ENCODE measurements at regions not wholly inside any gene's neighbourhood (a gene's known extent, or its start where the extent isn't known, plus 50 kb on each side); places are given as distances from the start of the nearest gene placed in this dataset.
A peak's percentile ranks its signal among the peaks of the same experiment; 100 is the strongest.

GRCh38 chr12:39116861-39117260 is 211.5 kb upstream of the CPNE8 start:
- no peak overlapping the region for H3K27ac Mint-ChIP-seq
- Histone ChIP-seq H3K9me3 (no peaks in the 10 kb centered on the region), H3K27me3 (replicated peaks in 1 of 2; ENCODE audit: control insufficient read depth in 2 of 2, extremely low read depth in 1 of 2, insufficient read depth in 2 of 2, low read length in 1 of 2) (no peaks in the 10 kb centered on the region), H3K36me3 (ENCODE audit: control insufficient read depth in 2 of 2, extremely low read depth in 1 of 2, insufficient read depth in 1 of 2, low read length in 1 of 2) (no peaks in the 10 kb centered on the region), H3K4me1 (ENCODE audit: control insufficient read depth in 1 of 2, extremely low read depth in 1 of 2, insufficient read depth in 2 of 2, low read length in 2 of 2) (no peaks in the 10 kb centered on the region), H3K4me3 (ENCODE audit: control insufficient read depth in 1 of 2, extremely low read depth in 1 of 2, low read length in 1 of 2) (no peak overlapping the region), H3K27ac (ENCODE audit: low read length) (no peak overlapping the region)
- 100% methylated on average over 1 of the region's 2 CpGs for WGBS (ENCODE audit: insufficient coverage)
- DNase-seq = no peak
- POLR2A ChIA-PET = no interaction called here
- no peaks in the 10 kb centered on the region for H3K27me3 Mint-ChIP-seq
- H3K4me1 Mint-ChIP-seq = no peaks in the 10 kb centered on the region
- H3K9me3 Mint-ChIP-seq = peaks cover 0 to 7% (median 3%) of the 10 kb centered on the region in 3 donors
- no peaks in the 10 kb centered on the region for H3K36me3 Mint-ChIP-seq
- CTCF ChIA-PET = no interaction called here
- no peak for ATAC-seq (replicated peaks in 1 of 4)
- no peak overlapping the region for H3K4me3 Mint-ChIP-seq

DNA sequence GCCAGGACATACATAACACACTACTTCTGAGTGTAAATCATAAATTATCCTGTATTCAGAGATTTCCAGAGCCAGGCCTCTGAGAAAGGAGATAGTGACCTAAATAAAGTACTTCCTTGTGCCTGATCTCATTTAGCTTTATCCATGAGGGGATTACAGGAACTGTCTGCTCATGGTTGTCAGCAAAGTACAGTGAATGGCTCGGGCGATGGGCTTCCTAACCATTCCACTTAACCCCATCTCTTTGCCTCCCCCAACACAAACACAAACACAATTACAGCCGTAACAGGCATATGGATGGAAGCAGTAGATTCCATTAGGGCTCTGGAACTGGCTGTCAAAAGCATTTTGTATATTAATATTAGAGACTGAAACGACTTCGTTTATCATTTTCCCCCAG is 206.7 kb upstream of the CPNE8 start:
- no CpG with 5 or more reads among the region's 5 CpGs for WGBS (ENCODE audit: insufficient coverage)
- H3K4me1 Mint-ChIP-seq = no peaks in the 10 kb centered on the region
- Histone ChIP-seq H3K27ac (ENCODE audit: low read length) (no peak overlapping the region), H3K27me3 (replicated peaks in 1 of 2; ENCODE audit: control insufficient read depth in 2 of 2, extremely low read depth in 1 of 2, insufficient read depth in 2 of 2, low read length in 1 of 2) (no peaks in the 10 kb centered on the region), H3K36me3 (ENCODE audit: control insufficient read depth in 2 of 2, extremely low read depth in 1 of 2, insufficient read depth in 1 of 2, low read length in 1 of 2) (no peaks in the 10 kb centered on the region), H3K4me3 (ENCODE audit: control insufficient read depth in 1 of 2, extremely low read depth in 1 of 2, low read length in 1 of 2) (no peak overlapping the region), H3K4me1 (ENCODE audit: control insufficient read depth in 1 of 2, extremely low read depth in 1 of 2, insufficient read depth in 2 of 2, low read length in 2 of 2) (no peaks in the 10 kb centered on the region), H3K9me3 (no peaks in the 10 kb centered on the region)
- peaks cover 0 to 3% (median 0%) of the 10 kb centered on the region in 3 donors for H3K9me3 Mint-ChIP-seq
- CTCF ChIA-PET = no interaction called here
- H3K27me3 Mint-ChIP-seq = no peaks in the 10 kb centered on the region
- no peak overlapping the region for H3K27ac Mint-ChIP-seq
- DNase-seq (no peak), ATAC-seq (replicated peaks in 1 of 4) (no peak)
- H3K4me3 Mint-ChIP-seq = no peak overlapping the region
- no peaks in the 10 kb centered on the region for H3K36me3 Mint-ChIP-seq
- POLR2A ChIA-PET = no interaction called here

- DNase-seq = no peak
- Mint-ChIP-seq H3K9me3 (no peaks in the 10 kb centered on the region), H3K36me3 (no peaks in the 10 kb centered on the region), H3K27ac (no peak overlapping the region), H3K4me1 (no peaks in the 10 kb centered on the region), H3K27me3 (peaks cover 0 to 2% of the 10 kb centered on the region in 2 donors), H3K4me3 (no peak overlapping the region)
- Histone ChIP-seq H3K4me1 (ENCODE audit: control insufficient read depth in 1 of 2, extremely low read depth in 1 of 2, insufficient read depth in 2 of 2, low read length in 2 of 2) (no peaks in the 10 kb centered on the region), H3K4me3 (ENCODE audit: control insufficient read depth in 1 of 2, extremely low read depth in 1 of 2, low read length in 1 of 2) (no peak overlapping the region), H3K9me3 (no peaks in the 10 kb centered on the region), H3K27me3 (replicated peaks in 1 of 2; ENCODE audit: control insufficient read depth in 2 of 2, extremely low read depth in 1 of 2, insufficient read depth in 2 of 2, low read length in 1 of 2) (no peaks in the 10 kb centered on the region), H3K27ac (ENCODE audit: low read length) (no peak overlapping the region), H3K36me3 (ENCODE audit: control insufficient read depth in 2 of 2, extremely low read depth in 1 of 2, insufficient read depth in 1 of 2, low read length in 1 of 2) (no peaks in the 10 kb centered on the region)
- ChIA-PET POLR2A (no interaction called here), CTCF (interaction anchor here in 1 of 2 donors (1.1 kb wide), 1 partner anchor 16 kb away, joined by 3 read pairs; no protein-coding TSS in a partner anchor)
- no peak for ATAC-seq (replicated peaks in 1 of 4)
These were observed 199.7 kb upstream of the CPNE8 start for GRCh38 chr12:39105111-39105510.

- ChIA-PET CTCF (interaction anchor here (0.7 to 2.3 kb wide), 3 partner anchors 10 to 776 kb away, joined by 3 to 6 read pairs (median 4); no protein-coding TSS in a partner anchor), POLR2A (no interaction called here)
- H3K36me3 ChIP-seq (ENCODE audit: control insufficient read depth in 2 of 2, extremely low read depth in 1 of 2, insufficient read depth in 1 of 2, low read length in 1 of 2) = no peaks in the 10 kb centered on the region
- Mint-ChIP-seq H3K27ac (no peak overlapping the region), H3K36me3 (no peaks in the 10 kb centered on the region), H3K4me1 (no peaks in the 10 kb centered on the region), H3K4me3 (no peak overlapping the region), H3K27me3 (peaks cover 0 to 2% of the 10 kb centered on the region in 2 donors), H3K9me3 (no peaks in the 10 kb centered on the region)
- WGBS (ENCODE audit: insufficient coverage) = 100% methylated on average over 1 of the region's 8 CpGs
- H3K4me1 ChIP-seq (ENCODE audit: control insufficient read depth in 1 of 2, extremely low read depth in 1 of 2, insufficient read depth in 2 of 2, low read length in 2 of 2) = no peaks in the 10 kb centered on the region
- no peak overlapping the region for H3K4me3 ChIP-seq (ENCODE audit: control insufficient read depth in 1 of 2, extremely low read depth in 1 of 2, low read length in 1 of 2)
- DNase-seq = peak in 3 of 35 experiments; percentile 0 to 60 (median 7)
- H3K9me3 ChIP-seq = no peaks in the 10 kb centered on the region
- H3K27ac ChIP-seq (ENCODE audit: low read length) = no peak overlapping the region
- H3K27me3 ChIP-seq (replicated peaks in 1 of 2; ENCODE audit: control insufficient read depth in 2 of 2, extremely low read depth in 1 of 2, insufficient read depth in 2 of 2, low read length in 1 of 2) = no peaks in the 10 kb centered on the region
- peak in 2 of 4 experiments; percentile 50 to 55 for ATAC-seq (replicated peaks in 1 of 4)
These were observed 198.3 kb upstream of the CPNE8 start for GRCh38 chr12:39103552-39104165.

- Histone ChIP-seq H3K36me3 (ENCODE audit: control insufficient read depth in 2 of 2, extremely low read depth in 1 of 2, insufficient read depth in 1 of 2, low read length in 1 of 2) (no peaks in the 10 kb centered on the region), H3K4me3 (ENCODE audit: control insufficient read depth in 1 of 2, extremely low read depth in 1 of 2, low read length in 1 of 2) (no peak overlapping the region), H3K27me3 (replicated peaks in 1 of 2; ENCODE audit: control insufficient read depth in 2 of 2, extremely low read depth in 1 of 2, insufficient read depth in 2 of 2, low read length in 1 of 2) (no peaks in the 10 kb centered on the region), H3K4me1 (ENCODE audit: control insufficient read depth in 1 of 2, extremely low read depth in 1 of 2, insufficient read depth in 2 of 2, low read length in 2 of 2) (no peaks in the 10 kb centered on the region), H3K27ac (ENCODE audit: low read length) (no peak overlapping the region), H3K9me3 (no peaks in the 10 kb centered on the region)
- DNase-seq (no peak), ATAC-seq (replicated peaks in 1 of 4) (no peak)
- WGBS (ENCODE audit: insufficient coverage) = 80% methylated on average over 1 of the region's 3 CpGs
- Mint-ChIP-seq H3K9me3 (no peaks in the 10 kb centered on the region), H3K27me3 (peaks cover 0 to 2% of the 10 kb centered on the region in 2 donors), H3K36me3 (no peaks in the 10 kb centered on the region), H3K4me3 (no peak overlapping the region), H3K27ac (no peak overlapping the region), H3K4me1 (no peaks in the 10 kb centered on the region)
- POLR2A ChIA-PET = no interaction called here
- CTCF ChIA-PET = interaction anchor here (0.7 to 2.3 kb wide), 5 partner anchors 9 to 775 kb away, joined by 3 to 6 read pairs (median 4); no protein-coding TSS in a partner anchor
These were observed 197.3 kb upstream of the CPNE8 start for GRCh38 chr12:39102474-39103209.

DNA sequence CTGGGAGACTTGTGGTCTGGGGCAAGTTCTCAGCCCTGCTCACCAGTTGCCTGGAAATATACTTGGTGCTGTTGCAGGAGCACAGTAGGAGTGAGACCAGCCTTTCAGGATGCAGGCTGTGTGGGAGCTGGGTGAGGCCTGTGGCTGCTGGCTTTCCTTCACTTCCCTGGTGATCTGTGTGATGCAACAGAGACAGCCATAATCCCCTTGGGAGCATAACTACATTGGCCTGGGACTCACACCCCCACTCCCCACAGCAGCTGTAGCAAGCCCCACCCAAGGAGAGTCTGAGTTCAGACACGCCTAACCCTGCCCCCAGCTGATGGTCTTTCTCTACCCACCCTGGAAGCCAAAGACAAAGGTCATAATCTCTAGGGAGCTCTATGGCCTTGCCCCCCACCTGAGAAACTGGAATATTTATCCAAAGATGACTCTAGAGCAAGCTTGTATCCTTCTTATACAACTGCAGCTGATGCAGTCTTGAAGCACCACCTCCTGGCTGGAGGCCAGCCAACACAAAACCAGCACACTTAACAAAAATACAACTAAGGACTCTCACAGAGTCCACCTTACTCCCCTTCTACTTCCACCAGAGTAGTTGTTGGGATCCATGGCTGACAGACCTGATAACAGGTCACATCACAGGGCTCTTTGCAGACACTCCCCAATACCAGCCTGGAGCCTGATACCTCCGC is 190.4 kb upstream of the CPNE8 start:
- 86% methylated on average over 1 of the region's 2 CpGs for WGBS (ENCODE audit: insufficient coverage)
- ATAC-seq (replicated peaks in 1 of 4) (no peak), DNase-seq (no peak)
- Histone ChIP-seq H3K4me3 (ENCODE audit: control insufficient read depth in 1 of 2, extremely low read depth in 1 of 2, low read length in 1 of 2) (no peak overlapping the region), H3K36me3 (ENCODE audit: control insufficient read depth in 2 of 2, extremely low read depth in 1 of 2, insufficient read depth in 1 of 2, low read length in 1 of 2) (no peaks in the 10 kb centered on the region), H3K27ac (ENCODE audit: low read length) (no peak overlapping the region), H3K27me3 (replicated peaks in 1 of 2; ENCODE audit: control insufficient read depth in 2 of 2, extremely low read depth in 1 of 2, insufficient read depth in 2 of 2, low read length in 1 of 2) (peaks cover 0 to 5% of the 10 kb centered on the region in 2 experiments), H3K4me1 (ENCODE audit: control insufficient read depth in 1 of 2, extremely low read depth in 1 of 2, insufficient read depth in 2 of 2, low read length in 2 of 2) (no peaks in the 10 kb centered on the region), H3K9me3 (no peaks in the 10 kb centered on the region)
- Mint-ChIP-seq H3K27ac (no peak overlapping the region), H3K27me3 (peaks cover 8 to 12% of the 10 kb centered on the region in 2 donors), H3K4me1 (no peaks in the 10 kb centered on the region), H3K9me3 (peaks cover 0 to 12% (median 0%) of the 10 kb centered on the region in 3 donors), H3K36me3 (no peaks in the 10 kb centered on the region), H3K4me3 (no peak overlapping the region)
- POLR2A ChIA-PET = no interaction called here
- CTCF ChIA-PET = interaction anchor here (0.6 to 0.7 kb wide), 2 partner anchors 12 to 42 kb away, joined by 3 to 4 read pairs; no protein-coding TSS in a partner anchor
